ENCODE measurements at regions not wholly inside any gene's neighbourhood (a gene's known extent, or its start where the extent isn't known, plus 50 kb on each side); places are given as distances from the start of the nearest gene placed in this dataset.

DNA sequence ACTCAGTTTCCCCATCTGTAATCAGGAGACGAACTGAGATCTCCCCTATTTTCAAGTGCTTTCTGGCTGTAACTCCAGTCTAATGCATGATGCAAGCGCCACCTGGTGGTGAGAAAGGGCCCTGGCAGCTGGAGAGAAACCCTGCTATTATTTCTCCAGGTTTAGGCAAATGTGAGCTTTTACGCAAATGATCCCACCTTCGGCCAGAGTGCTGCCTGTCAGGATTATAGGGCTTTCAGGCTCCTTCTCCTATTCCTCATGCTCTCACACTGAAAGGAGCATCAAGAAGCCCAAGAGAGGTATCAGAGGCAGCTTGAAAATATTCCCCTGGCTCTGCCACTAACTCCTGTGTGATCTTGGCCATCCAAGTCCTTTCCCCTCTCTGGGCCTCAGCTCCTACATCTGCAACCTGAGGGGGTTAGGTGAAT, 93.9 kb upstream of the RASGRF1 start:
- TF ChIP-seq, protein P1, sequence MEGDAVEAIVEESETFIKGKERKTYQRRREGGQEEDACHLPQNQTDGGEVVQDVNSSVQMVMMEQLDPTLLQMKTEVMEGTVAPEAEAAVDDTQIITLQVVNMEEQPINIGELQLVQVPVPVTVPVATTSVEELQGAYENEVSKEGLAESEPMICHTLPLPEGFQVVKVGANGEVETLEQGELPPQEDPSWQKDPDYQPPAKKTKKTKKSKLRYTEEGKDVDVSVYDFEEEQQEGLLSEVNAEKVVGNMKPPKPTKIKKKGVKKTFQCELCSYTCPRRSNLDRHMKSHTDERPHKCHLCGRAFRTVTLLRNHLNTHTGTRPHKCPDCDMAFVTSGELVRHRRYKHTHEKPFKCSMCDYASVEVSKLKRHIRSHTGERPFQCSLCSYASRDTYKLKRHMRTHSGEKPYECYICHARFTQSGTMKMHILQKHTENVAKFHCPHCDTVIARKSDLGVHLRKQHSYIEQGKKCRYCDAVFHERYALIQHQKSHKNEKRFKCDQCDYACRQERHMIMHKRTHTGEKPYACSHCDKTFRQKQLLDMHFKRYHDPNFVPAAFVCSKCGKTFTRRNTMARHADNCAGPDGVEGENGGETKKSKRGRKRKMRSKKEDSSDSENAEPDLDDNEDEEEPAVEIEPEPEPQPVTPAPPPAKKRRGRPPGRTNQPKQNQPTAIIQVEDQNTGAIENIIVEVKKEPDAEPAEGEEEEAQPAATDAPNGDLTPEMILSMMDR (IDR thresholded peaks at IDR 0.05; ENCODE audit: borderline replicate concordance, control extremely low read depth, extremely low read depth, insufficient read depth, missing control alignments): peak; percentile 94
- in situ Hi-C loops (cut with MboI; ENCODE audit: low sequenced_read_pairs, unreplicated experiment): loop anchor here (10.0 kb wide), 1 partner anchor 280 kb away; no protein-coding TSS in a partner anchor

DNA sequence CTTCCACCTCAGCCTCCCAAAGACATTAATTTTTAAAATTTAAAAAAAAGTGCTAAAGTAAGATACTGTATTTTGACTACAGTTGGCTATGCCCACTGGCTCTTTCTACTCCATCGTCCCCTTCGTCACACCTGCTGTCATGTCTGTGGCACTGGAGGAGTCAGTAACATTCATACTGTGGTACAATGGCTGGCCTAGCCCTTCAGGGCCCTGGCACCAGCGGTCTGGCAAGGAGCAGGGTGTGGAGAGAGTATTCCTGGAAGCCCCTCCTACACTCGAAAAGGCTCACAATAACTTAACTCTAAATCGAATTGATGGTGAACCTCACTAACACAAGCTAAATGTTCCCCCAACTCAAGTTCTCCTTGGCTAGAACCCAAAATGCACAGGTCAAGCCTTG, 89.7 kb upstream of the RASGRF1 start:
- no peak for DNase-seq (ENCODE audit: low spot score)
- TF ChIP-seq, protein P1 (IDR thresholded peaks at IDR 0.05; ENCODE audit: borderline replicate concordance, control extremely low read depth, extremely low read depth, insufficient read depth, missing control alignments): no peak
- in situ Hi-C loops (cut with MboI; ENCODE audit: low sequenced_read_pairs, unreplicated experiment): loop anchor here (10.0 kb wide), 1 partner anchor 276 kb away; no protein-coding TSS in a partner anchor

More for the DNA sequence above, 93.9 kb upstream of the RASGRF1 start:
- DNase-seq (ENCODE audit: low spot score): peak; percentile 79

DNA sequence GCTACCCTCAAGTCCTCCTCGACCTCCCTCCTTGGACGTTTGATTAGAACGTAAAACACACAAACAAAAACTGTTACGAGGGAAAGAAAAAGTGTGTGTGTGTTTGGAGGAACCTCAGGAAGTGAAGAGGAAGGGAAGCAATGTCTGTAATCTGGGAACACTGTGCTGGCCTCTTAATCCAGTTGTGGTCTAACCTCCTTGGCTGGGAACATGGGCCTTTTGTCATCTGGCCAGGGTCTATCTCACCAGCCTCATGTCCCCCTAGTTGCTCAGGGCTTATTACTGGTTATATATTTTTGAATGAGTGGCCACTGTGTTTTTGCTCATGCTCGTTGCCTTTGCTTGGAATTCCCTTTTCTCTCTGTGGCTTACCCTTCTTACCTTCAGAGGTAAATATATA, 89.0 kb upstream of the RASGRF1 start:
- TF ChIP-seq, protein P1 (IDR thresholded peaks at IDR 0.05; ENCODE audit: borderline replicate concordance, control extremely low read depth, extremely low read depth, insufficient read depth, missing control alignments): no peak
- DNase-seq (ENCODE audit: low spot score): no peak
- in situ Hi-C loops (cut with MboI; ENCODE audit: low sequenced_read_pairs, unreplicated experiment): loop anchor here (5.0 kb wide), 1 partner anchor 152 kb away; no protein-coding TSS in a partner anchor

DNA sequence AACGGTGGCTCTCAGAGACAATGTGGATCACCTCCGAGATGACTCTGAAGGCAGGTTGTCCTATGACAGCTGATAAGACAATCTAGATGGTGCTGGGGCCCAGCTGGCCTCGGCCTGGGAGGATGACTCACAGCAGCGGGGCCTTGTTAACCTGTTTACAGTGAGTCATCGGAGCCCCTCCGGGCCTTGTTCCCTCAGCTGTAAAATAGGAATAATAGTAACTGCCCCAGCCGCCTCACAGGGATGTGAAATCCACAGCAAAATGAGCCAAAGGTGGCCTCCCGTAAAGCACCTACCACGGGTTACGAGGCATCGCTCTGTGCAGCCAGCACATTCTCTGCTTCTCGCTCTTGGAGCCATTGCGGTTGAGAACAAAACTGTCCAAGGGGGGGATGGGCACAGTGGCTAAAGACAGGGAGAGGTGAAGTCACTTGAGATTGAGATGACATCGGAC, 88.6 kb upstream of the RASGRF1 start:
- TF ChIP-seq, protein P1 (IDR thresholded peaks at IDR 0.05; ENCODE audit: borderline replicate concordance, control extremely low read depth, extremely low read depth, insufficient read depth, missing control alignments): no peak
- DNase-seq (ENCODE audit: low spot score): no peak
- in situ Hi-C loops (cut with MboI; ENCODE audit: low sequenced_read_pairs, unreplicated experiment): loop anchor here (5.0 kb wide), 1 partner anchor 152 kb away; no protein-coding TSS in a partner anchor

DNA sequence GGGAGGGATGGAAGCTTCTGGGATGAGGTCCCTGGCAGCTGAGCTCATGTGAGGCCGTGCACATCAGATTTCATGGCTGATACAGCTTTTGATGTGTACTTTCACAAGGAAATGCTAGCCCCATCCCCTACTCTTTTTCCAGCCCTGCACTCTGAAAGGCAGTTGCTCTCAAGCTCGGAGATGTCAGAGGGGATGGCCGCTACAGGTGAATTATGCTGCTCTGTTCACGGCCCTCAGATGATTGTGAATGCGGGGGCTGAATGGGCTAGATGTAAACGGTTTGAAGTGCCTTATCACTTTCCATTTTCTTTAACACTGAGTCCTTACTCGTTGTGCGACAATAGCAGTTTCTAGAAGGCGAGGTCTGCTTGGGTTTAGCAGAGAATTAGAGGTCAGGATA, 88.0 kb upstream of the RASGRF1 start:
- DNase-seq (ENCODE audit: low spot score): no peak
- in situ Hi-C loops (cut with MboI; ENCODE audit: low sequenced_read_pairs, unreplicated experiment): loop anchor here (5.0 kb wide), 1 partner anchor 151 kb away; no protein-coding TSS in a partner anchor
- TF ChIP-seq, protein P1 (IDR thresholded peaks at IDR 0.05; ENCODE audit: borderline replicate concordance, control extremely low read depth, extremely low read depth, insufficient read depth, missing control alignments): no peak

DNA sequence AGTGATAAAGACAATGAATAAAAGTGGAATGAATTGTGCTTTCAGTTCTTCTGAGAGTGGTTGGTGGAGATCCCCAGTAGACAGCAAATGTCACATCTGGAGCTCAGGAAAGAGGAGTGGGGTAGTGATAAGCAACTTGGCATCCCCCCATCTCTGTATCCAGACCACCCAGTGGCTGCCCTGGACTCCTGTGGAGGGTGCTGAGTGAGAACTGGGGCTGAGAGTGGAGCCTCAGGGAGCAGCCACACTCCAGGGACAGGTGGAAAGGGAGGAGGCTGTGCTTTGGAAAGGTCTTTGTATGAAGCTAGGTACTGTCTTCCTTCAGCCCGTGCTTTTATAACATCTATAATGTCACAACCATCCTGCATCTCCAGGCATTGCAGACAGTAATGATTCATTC, 85.6 kb upstream of the RASGRF1 start:
- in situ Hi-C loops (cut with MboI; ENCODE audit: low sequenced_read_pairs, unreplicated experiment): loop anchor here (5.0 kb wide), 1 partner anchor 149 kb away; no protein-coding TSS in a partner anchor
- TF ChIP-seq, protein P1 (IDR thresholded peaks at IDR 0.05; ENCODE audit: borderline replicate concordance, control extremely low read depth, extremely low read depth, insufficient read depth, missing control alignments): no peak
- no peak for DNase-seq (ENCODE audit: low spot score)
